ENCODE measurements at regions not wholly inside any gene's neighbourhood (a gene's known extent, or its start where the extent isn't known, plus 50 kb on each side); places are given as distances from the start of the nearest gene placed in this dataset.

- TF ChIP-seq, protein P1, sequence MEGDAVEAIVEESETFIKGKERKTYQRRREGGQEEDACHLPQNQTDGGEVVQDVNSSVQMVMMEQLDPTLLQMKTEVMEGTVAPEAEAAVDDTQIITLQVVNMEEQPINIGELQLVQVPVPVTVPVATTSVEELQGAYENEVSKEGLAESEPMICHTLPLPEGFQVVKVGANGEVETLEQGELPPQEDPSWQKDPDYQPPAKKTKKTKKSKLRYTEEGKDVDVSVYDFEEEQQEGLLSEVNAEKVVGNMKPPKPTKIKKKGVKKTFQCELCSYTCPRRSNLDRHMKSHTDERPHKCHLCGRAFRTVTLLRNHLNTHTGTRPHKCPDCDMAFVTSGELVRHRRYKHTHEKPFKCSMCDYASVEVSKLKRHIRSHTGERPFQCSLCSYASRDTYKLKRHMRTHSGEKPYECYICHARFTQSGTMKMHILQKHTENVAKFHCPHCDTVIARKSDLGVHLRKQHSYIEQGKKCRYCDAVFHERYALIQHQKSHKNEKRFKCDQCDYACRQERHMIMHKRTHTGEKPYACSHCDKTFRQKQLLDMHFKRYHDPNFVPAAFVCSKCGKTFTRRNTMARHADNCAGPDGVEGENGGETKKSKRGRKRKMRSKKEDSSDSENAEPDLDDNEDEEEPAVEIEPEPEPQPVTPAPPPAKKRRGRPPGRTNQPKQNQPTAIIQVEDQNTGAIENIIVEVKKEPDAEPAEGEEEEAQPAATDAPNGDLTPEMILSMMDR (IDR thresholded peaks at IDR 0.05) = no peak
- TF ChIP-seq POLR2A (IDR thresholded peaks at IDR 0.05) = no peak
Measured at GRCh38 chr18:15165048-15165447, 417.1 kb downstream of the ANKRD30B start.

Measured in body of pancreas (tissue), 4 donors.